HG02610 (cell line): ENCODE measurements at regions not wholly inside any gene's neighbourhood (a gene's known extent, or its start where the extent isn't known, plus 50 kb on each side); places are given as distances from the start of the nearest gene placed in this dataset.
"Not testable (repeated sequence)": the region's sequence is repeated elsewhere in the genome, so short reads cannot be mapped to it uniquely, and the experiment has no call there.

Experiments
- ATAC-seq: cut with Tn5 transposase; IDR thresholded peaks from one replicate; pipeline ENCODE4 v1.9.1; 2021; ENCODE audit warnings: mild to moderate bottlenecking, moderate library complexity; ENCODE audit not compliant: unreplicated experiment

DNA sequence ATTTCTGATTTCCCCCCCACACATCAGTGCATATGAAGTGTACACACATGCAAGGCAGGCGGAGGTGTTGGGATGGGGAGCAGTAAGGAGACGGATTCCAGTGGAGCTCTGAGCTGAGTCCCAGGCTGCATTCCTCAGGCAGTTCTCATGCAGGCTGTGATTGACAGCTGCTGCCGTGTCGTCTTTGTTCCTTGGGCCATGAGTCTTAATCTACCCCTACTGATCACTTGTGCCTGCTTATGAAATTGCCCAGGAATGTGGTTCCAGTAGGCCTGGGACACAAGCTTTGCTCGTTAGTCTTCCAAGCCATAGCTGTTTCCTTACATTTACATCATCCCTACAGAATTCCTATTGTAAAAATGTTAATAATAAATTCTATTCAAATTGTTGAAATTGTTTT lies 1241.9 kb downstream of the UQCRFS1 start:
- ATAC-seq: no peak

GRCh38 chr19:27966390-27966816 lies 1246.5 kb downstream of the UQCRFS1 start:
- no peak for ATAC-seq

DNA sequence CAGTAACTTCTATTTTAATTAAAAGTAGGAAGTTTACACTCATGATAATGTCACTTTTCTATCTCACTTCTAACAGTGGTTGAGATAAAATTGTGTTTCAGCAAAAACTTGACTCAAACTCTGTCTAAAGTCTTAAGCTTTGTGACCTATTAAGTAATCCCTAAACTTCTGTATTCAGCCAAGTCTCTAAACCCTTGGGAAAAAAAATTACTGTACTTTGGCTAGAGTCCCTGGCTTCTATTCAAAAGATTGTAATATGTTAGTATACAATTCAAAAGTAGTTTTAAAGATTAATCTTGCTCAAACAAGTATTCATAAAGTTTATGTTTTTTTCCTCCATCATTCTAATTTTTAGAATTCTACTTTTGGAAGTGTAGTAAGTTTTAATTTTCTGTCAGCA lies 1248.8 kb downstream of the UQCRFS1 start:
- no peak for ATAC-seq

- ATAC-seq: no peak
Observed at GRCh38 chr19:27962264-27962663, 1250.7 kb downstream of the UQCRFS1 start.

GRCh38 chr19:27955485-27956480 lies 1257.2 kb downstream of the UQCRFS1 start:
- no peak for ATAC-seq

DNA sequence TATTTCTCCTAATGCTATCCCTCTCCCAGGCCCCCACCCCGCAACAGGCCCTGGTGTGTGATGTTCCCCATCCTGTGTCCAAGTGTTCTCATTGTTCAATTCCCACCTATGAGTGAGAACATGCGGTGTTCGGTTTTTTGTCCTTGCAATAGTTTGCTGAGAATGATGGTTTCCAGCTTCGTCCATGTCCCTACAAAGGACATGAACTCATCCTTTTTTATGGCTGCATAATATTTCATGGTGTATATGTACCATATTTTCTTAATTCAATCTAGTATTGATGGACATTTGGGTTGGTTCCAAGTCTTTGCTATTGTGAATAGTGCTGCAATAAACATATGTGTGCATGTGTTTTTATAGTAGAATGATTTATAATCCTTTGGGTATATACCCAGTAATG lies 1270.3 kb downstream of the UQCRFS1 start:
- not testable (repeated sequence) for ATAC-seq

- no peak for ATAC-seq
Observed at GRCh38 chr19:27936139-27936538, 1276.8 kb downstream of the UQCRFS1 start.

- no peak for ATAC-seq
Observed at GRCh38 chr19:27935669-27936068, 1277.3 kb downstream of the UQCRFS1 start.

DNA sequence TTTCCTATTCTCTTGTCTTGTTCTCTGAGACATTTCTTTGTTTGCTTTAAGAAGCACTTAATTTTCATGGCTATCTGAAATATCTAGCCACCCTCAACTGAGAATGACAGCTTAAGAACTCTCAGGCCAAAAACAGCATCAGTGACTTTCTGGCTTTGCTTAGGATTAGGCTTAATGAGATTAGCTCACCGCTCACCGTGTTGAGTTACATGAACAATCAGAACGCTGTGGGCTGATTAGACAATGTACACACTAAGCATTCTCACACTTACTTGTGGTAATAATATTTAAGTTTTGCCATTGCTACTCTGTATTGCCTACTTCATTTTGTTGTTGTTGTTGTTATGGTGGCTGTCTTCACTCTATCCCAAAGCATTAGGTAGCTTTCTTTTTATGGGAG lies 1283.6 kb downstream of the UQCRFS1 start:
- no peak for ATAC-seq

DNA sequence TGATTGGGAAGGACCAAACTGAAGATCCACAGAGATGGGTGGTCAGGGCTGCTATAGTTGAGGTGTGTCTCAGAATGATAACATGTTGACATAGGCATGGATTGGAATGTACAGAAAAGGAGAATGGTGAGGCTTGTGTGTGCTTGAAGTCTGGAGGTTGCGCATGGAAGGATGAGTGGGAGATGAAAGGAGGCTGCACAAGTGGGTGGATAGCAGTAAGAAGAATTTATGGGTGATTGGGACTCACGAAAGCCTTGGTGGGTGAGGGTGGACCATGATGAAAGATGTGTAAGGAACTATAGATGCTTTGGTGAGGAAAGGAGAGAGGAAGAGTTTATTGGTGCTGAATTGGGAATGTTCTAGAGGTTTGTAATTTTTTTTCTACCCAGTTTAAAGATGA lies 1287.7 kb downstream of the UQCRFS1 start:
- ATAC-seq: no peak

GRCh38 chr19:27922970-27923369 lies 1290.0 kb downstream of the UQCRFS1 start:
- ATAC-seq: no peak

- no peak for ATAC-seq
Observed at GRCh38 chr19:27920774-27921173, 1292.2 kb downstream of the UQCRFS1 start.

GRCh38 chr19:27918818-27919217 lies 1294.1 kb downstream of the UQCRFS1 start:
- ATAC-seq: no peak

GRCh38 chr19:27911122-27911898 lies 1301.6 kb downstream of the UQCRFS1 start:
- no peak for ATAC-seq

DNA sequence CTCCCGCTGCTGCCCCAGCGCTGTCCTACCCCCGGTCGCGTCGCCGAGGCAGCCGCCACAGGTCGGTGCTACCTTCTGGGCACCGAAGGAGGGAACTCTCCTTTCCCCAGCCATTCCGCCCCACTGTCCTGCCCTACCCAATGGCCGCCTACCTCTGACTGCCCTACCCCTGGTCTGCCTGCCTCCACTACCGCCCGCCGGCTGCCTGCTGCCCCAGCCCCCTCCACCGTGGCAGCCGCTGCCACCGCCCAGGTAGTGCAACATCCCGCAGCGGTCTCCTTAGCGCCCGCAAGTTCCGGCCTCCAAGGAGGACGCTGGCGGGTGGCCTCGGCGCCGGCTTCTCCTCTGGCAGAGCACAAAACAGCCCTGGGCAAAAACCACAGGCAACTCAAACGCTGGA lies 1303.1 kb downstream of the UQCRFS1 start:
- ATAC-seq: no peak

DNA sequence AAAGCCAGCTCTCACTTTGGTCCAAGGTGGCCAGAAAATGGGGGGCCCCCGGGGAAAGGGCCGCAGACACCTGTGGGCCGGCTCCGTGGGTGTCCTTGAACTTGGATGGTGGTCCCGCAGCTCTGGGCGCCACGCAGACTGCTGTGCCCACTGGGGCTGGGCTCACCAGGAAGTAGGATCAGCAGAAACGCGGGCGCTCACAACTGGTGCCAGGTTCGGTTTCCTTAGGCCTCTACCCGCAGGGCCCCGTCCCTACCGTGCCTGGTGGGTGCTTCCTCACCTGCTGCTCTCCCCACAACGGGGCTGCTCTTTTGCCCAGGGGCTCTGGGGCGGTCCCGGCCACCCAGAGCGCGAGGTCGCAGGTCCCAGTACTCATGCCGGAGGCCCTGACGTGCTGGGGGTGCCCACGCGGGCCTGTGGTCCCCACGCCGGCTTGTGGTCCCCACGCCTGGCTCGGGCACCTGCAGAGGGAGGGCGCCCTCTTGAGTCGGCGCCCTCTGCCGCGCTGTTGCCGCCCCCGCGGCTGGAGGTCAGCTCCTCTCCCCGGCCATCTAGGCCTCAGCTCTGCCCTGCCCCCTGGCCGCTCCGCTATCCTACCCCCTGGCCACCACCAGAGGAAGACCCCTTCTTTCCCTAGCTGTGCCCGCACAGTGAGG lies 1303.6 kb downstream of the UQCRFS1 start:
- ATAC-seq: no peak

DNA sequence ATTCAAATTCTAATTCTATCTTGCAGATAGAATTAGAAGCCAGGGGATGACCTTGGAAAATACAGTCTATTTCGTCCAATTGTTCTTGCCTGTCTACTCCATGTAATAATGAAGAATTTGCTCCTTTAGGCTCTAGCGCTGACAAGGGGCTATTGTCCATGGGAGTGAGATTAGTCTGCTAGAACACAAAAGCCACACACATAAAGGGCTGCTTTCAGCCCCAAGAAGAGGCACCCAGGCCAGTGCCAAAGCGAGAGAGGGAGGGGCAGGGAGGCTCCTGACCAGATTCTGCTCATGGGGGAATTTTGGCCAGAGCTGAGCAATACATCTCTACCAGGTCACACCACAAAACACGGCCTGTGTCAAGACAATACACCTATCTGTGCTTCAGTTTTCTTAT lies 1306.9 kb downstream of the UQCRFS1 start:
- no peak for ATAC-seq

GRCh38 chr19:27905074-27905473 lies 1307.9 kb downstream of the UQCRFS1 start:
- ATAC-seq: no peak

DNA sequence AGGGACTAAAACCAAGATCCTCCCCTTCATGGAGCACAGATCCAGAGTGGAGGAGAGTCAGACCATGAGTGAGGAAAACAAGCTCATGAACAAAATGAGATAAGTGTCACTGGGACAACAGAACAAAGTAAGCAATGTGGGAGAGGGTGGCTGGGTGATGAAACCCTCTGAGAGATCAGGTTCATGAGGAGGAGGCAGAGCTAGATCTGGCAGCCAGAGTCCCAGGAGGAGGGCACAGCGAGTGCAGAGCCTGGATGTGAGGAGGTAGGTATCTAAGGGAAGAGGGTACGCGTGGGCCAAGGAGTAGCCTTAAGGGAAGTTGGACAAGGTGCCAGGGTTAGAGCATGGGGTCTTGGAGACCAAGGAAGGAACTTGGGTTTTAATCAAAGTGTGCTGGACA lies 1311.9 kb downstream of the UQCRFS1 start:
- ATAC-seq: no peak

DNA sequence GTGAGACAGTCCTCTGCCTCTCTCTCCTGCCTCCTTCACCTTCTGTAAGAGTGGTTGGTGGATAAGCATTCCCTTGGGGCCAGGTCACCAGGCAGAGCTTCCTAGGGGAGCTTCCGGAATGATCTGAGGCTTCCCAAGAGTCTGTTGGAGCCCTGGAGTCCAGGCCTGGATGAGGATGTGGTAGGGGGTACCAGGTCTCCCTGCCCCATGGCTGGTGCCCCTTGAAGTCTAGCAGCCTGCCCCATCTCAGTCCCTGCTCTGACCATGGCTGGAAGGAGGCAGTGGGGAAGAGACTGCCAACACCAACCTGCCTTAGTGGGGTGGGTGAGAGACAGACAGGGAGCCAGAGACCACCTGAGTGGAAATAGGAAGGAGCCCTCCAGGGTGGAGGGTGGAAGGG lies 1316.9 kb downstream of the UQCRFS1 start:
- no peak for ATAC-seq
